ENCODE measurements at regions not wholly inside any gene's neighbourhood (a gene's known extent, or its start where the extent isn't known, plus 50 kb on each side); places are given as distances from the start of the nearest gene placed in this dataset.

- H3K4me1 ChIP-seq (ENCODE audit: control insufficient read depth, insufficient read depth, low read length): no peaks in the 10 kb centered on the region
- H3K4me3 ChIP-seq (ENCODE audit: insufficient read depth, low read depth, low read length): no peak overlapping the region
- no peaks in the 10 kb centered on the region for H3K36me3 ChIP-seq (ENCODE audit: control insufficient read depth, insufficient read depth, low read length)
- WGBS, 2 experiments: 82 to 100% methylated on average over 2 to 3 of the region's 3 CpGs
- no peaks in the 10 kb centered on the region for H3K27me3 ChIP-seq (ENCODE audit: control insufficient read depth, insufficient read depth, low read length, poor library complexity, severe bottlenecking)
- H3K27ac ChIP-seq (ENCODE audit: insufficient read depth, low read depth, low read length, poor library complexity, severe bottlenecking): no peak overlapping the region
- H3K9me3 ChIP-seq (ENCODE audit: control insufficient read depth, low read length): no peaks in the 10 kb centered on the region
Measured at GRCh38 chr21:16540966-16541727, 811.4 kb downstream of the USP25 start.

- Histone ChIP-seq H3K4me3 (ENCODE audit: insufficient read depth, low read depth, low read length) (no peak overlapping the region), H3K27ac (ENCODE audit: insufficient read depth, low read depth, low read length, poor library complexity, severe bottlenecking) (no peak overlapping the region), H3K4me1 (ENCODE audit: control insufficient read depth, insufficient read depth, low read length) (peaks cover 7% of the 10 kb centered on the region), H3K27me3 (ENCODE audit: control insufficient read depth, insufficient read depth, low read length, poor library complexity, severe bottlenecking) (no peaks in the 10 kb centered on the region), H3K9me3 (ENCODE audit: control insufficient read depth, low read length) (no peaks in the 10 kb centered on the region), H3K36me3 (ENCODE audit: control insufficient read depth, insufficient read depth, low read length) (no peaks in the 10 kb centered on the region)
- WGBS, 2 experiments: 85 to 93% methylated on average over 3 to 4 of the region's 4 CpGs
Measured at GRCh38 chr21:16550118-16550517, 820.3 kb downstream of the USP25 start.

- Histone ChIP-seq H3K27ac (ENCODE audit: insufficient read depth, low read depth, low read length, poor library complexity, severe bottlenecking) (no peak overlapping the region), H3K4me3 (ENCODE audit: insufficient read depth, low read depth, low read length) (no peak overlapping the region), H3K36me3 (ENCODE audit: control insufficient read depth, insufficient read depth, low read length) (no peaks in the 10 kb centered on the region), H3K4me1 (ENCODE audit: control insufficient read depth, insufficient read depth, low read length) (peaks cover 7% of the 10 kb centered on the region), H3K9me3 (ENCODE audit: control insufficient read depth, low read length) (no peaks in the 10 kb centered on the region), H3K27me3 (ENCODE audit: control insufficient read depth, insufficient read depth, low read length, poor library complexity, severe bottlenecking) (no peaks in the 10 kb centered on the region)
- 73 to 87% methylated on average over 2 to 7 of the region's 7 CpGs for WGBS, 2 experiments
Measured at GRCh38 chr21:16550917-16551741, 821.3 kb downstream of the USP25 start.

DNA sequence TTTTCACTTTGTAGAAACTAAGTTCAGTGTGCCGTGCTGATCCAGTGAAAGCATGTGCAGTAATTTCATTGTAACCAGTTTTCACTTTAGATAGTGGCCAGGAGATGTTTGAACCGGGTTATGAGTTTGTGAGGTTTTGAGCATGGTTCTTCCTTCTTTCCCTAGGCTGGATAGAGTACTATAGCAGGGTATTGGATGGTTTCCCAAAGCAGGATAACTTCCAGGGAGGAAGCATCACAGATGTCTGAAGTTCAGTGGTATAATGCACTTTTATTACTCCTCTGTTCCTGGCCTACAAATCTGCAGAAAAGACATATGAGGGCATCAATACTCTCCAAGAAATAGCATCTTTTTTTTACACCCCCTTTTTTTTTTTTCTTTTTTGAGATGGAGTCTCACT is 823.1 kb downstream of the USP25 start:
- 97 to 100% methylated on average over 2 of the region's 2 CpGs for WGBS, 2 experiments
- no peak overlapping the region for H3K4me3 ChIP-seq (ENCODE audit: insufficient read depth, low read depth, low read length)
- H3K36me3 ChIP-seq (ENCODE audit: control insufficient read depth, insufficient read depth, low read length): no peaks in the 10 kb centered on the region
- no peak overlapping the region for H3K27ac ChIP-seq (ENCODE audit: insufficient read depth, low read depth, low read length, poor library complexity, severe bottlenecking)
- H3K4me1 ChIP-seq (ENCODE audit: control insufficient read depth, insufficient read depth, low read length): peaks cover 7% of the 10 kb centered on the region
- no peaks in the 10 kb centered on the region for H3K9me3 ChIP-seq (ENCODE audit: control insufficient read depth, low read length)
- H3K27me3 ChIP-seq (ENCODE audit: control insufficient read depth, insufficient read depth, low read length, poor library complexity, severe bottlenecking): no peaks in the 10 kb centered on the region

GRCh38 chr21:16554503-16554902 is 824.7 kb downstream of the USP25 start:
- WGBS, 2 experiments: 92 to 94% methylated on average over 9 of the region's 9 CpGs
- H3K27ac ChIP-seq (ENCODE audit: insufficient read depth, low read depth, low read length, poor library complexity, severe bottlenecking): no peak overlapping the region
- no peaks in the 10 kb centered on the region for H3K36me3 ChIP-seq (ENCODE audit: control insufficient read depth, insufficient read depth, low read length)
- H3K4me1 ChIP-seq (ENCODE audit: control insufficient read depth, insufficient read depth, low read length): peaks cover 7% of the 10 kb centered on the region
- no peak overlapping the region for H3K4me3 ChIP-seq (ENCODE audit: insufficient read depth, low read depth, low read length)
- H3K9me3 ChIP-seq (ENCODE audit: control insufficient read depth, low read length): no peaks in the 10 kb centered on the region
- H3K27me3 ChIP-seq (ENCODE audit: control insufficient read depth, insufficient read depth, low read length, poor library complexity, severe bottlenecking): no peaks in the 10 kb centered on the region

GRCh38 chr21:16563116-16563515 is 833.3 kb downstream of the USP25 start:
- no peaks in the 10 kb centered on the region for H3K36me3 ChIP-seq (ENCODE audit: control insufficient read depth, insufficient read depth, low read length)
- whole genome bisulfite sequencing, 2 experiments: 88 to 93% methylated on average over 7 of the region's 7 CpGs
- no peaks in the 10 kb centered on the region for H3K9me3 ChIP-seq (ENCODE audit: control insufficient read depth, low read length)
- H3K27me3 ChIP-seq (ENCODE audit: control insufficient read depth, insufficient read depth, low read length, poor library complexity, severe bottlenecking): no peaks in the 10 kb centered on the region
- H3K4me1 ChIP-seq (ENCODE audit: control insufficient read depth, insufficient read depth, low read length): peaks cover 3% of the 10 kb centered on the region
- H3K4me3 ChIP-seq (ENCODE audit: insufficient read depth, low read depth, low read length): no peak overlapping the region
- H3K27ac ChIP-seq (ENCODE audit: insufficient read depth, low read depth, low read length, poor library complexity, severe bottlenecking): no peak overlapping the region

DNA sequence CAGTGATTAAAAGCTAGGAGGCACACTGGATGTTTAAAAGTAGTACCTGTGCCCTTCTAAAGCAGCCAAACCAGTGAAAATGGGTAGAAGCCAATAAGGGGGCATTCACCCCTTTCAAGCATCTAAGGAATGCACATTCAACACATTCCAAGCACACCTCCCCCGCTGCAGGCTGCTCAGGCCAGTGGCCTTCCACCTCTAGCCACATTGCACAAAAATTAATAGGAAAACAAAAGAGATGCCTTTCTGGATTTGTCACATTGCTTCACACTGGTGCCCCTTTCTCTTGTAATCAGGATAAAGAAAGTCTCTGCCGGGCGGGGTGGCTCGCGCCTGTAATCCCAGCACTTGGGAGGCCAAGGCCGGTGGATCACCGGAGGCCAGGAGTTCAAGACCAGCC is 834.0 kb downstream of the USP25 start:
- WGBS, 2 experiments: 79% methylated on average over 7 of the region's 7 CpGs
- no peak overlapping the region for H3K4me3 ChIP-seq (ENCODE audit: insufficient read depth, low read depth, low read length)
- peak overlapping the region; percentile 21 for H3K27ac ChIP-seq (ENCODE audit: insufficient read depth, low read depth, low read length, poor library complexity, severe bottlenecking)
- H3K27me3 ChIP-seq (ENCODE audit: control insufficient read depth, insufficient read depth, low read length, poor library complexity, severe bottlenecking): no peaks in the 10 kb centered on the region
- no peaks in the 10 kb centered on the region for H3K9me3 ChIP-seq (ENCODE audit: control insufficient read depth, low read length)
- peaks cover 3% of the 10 kb centered on the region for H3K4me1 ChIP-seq (ENCODE audit: control insufficient read depth, insufficient read depth, low read length)
- H3K36me3 ChIP-seq (ENCODE audit: control insufficient read depth, insufficient read depth, low read length): no peaks in the 10 kb centered on the region

GRCh38 chr21:16568244-16568643 is 838.5 kb downstream of the USP25 start:
- H3K27me3 ChIP-seq (ENCODE audit: control insufficient read depth, insufficient read depth, low read length, poor library complexity, severe bottlenecking): no peaks in the 10 kb centered on the region
- H3K36me3 ChIP-seq (ENCODE audit: control insufficient read depth, insufficient read depth, low read length): no peaks in the 10 kb centered on the region
- H3K4me1 ChIP-seq (ENCODE audit: control insufficient read depth, insufficient read depth, low read length): peaks cover 3% of the 10 kb centered on the region
- 100% methylated on average over 1 of the region's 1 CpG for WGBS, 2 experiments
- H3K9me3 ChIP-seq (ENCODE audit: control insufficient read depth, low read length): no peaks in the 10 kb centered on the region
- no peak overlapping the region for H3K27ac ChIP-seq (ENCODE audit: insufficient read depth, low read depth, low read length, poor library complexity, severe bottlenecking)
- no peak overlapping the region for H3K4me3 ChIP-seq (ENCODE audit: insufficient read depth, low read depth, low read length)

DNA sequence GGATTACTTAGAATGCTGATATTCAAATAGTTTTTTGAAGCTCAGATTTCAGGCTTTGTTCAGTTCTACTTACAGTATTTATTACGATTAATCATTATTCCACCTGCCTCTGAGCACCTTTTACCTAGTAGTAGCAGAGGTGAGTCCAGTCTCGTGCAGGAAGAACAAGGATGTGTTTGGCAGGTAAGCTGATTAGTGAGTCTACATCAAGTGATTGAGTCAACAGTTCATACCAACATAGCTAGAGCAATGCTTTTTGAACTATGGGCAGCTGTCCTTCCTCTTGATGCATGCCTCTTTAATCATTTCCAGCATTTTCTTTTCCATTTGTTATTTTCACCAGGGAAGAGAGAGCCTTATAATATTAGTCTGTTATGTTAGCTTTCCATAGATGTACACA is 838.9 kb downstream of the USP25 start:
- peaks cover under 1% of the 10 kb centered on the region for H3K4me1 ChIP-seq (ENCODE audit: control insufficient read depth, insufficient read depth, low read length)
- no peaks in the 10 kb centered on the region for H3K9me3 ChIP-seq (ENCODE audit: control insufficient read depth, low read length)
- H3K4me3 ChIP-seq (ENCODE audit: insufficient read depth, low read depth, low read length): no peak overlapping the region
- no peaks in the 10 kb centered on the region for H3K36me3 ChIP-seq (ENCODE audit: control insufficient read depth, insufficient read depth, low read length)
- no peaks in the 10 kb centered on the region for H3K27me3 ChIP-seq (ENCODE audit: control insufficient read depth, insufficient read depth, low read length, poor library complexity, severe bottlenecking)
- H3K27ac ChIP-seq (ENCODE audit: insufficient read depth, low read depth, low read length, poor library complexity, severe bottlenecking): no peak overlapping the region
- WGBS, 2 experiments: 88 to 94% methylated on average over 2 of the region's 2 CpGs

GRCh38 chr21:16569679-16570078 is 839.9 kb downstream of the USP25 start:
- WGBS, 2 experiments: 89 to 96% methylated on average over 1 of the region's 1 CpG
- Histone ChIP-seq H3K9me3 (ENCODE audit: control insufficient read depth, low read length) (no peaks in the 10 kb centered on the region), H3K4me3 (ENCODE audit: insufficient read depth, low read depth, low read length) (no peak overlapping the region), H3K36me3 (ENCODE audit: control insufficient read depth, insufficient read depth, low read length) (no peaks in the 10 kb centered on the region), H3K27ac (ENCODE audit: insufficient read depth, low read depth, low read length, poor library complexity, severe bottlenecking) (no peak overlapping the region), H3K27me3 (ENCODE audit: control insufficient read depth, insufficient read depth, low read length, poor library complexity, severe bottlenecking) (no peaks in the 10 kb centered on the region), H3K4me1 (ENCODE audit: control insufficient read depth, insufficient read depth, low read length) (no peaks in the 10 kb centered on the region)

All from ectodermal cell (in vitro differentiated cells).